ENCODE measurements at regions not wholly inside any gene's neighbourhood (a gene's known extent, or its start where the extent isn't known, plus 50 kb on each side); places are given as distances from the start of the nearest gene placed in this dataset.

DNA sequence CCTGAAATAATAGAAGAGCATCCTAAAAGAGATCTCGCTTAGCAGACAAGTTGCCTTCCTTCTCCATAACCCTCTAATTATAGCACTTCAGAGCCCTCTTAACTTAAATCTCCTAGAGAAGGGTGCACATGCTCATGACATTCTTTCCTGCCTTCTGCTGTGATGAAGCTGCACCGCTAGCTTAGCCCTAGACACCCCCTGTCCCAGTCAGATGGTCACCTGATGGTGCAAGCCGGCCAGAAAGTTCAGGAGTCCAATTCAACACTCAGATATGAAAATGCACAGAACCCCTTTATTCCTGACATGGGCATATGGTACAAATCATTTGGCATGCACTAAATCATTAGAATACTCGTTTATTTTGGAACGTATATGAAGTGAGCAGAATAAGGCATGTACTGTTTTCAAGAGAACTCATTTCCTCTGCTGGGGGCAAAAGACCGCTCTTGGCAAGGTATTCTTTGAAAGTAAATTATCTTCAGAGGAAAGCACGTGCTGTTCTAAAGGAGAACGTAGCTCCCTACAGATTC lies 420.4 kb upstream of the PROK2 start:
- no peak for TF ChIP-seq EZH2 (optimal IDR thresholded peaks at IDR 0.05; ENCODE audit: low read depth, low read length)
- no peak for TF ChIP-seq CTCF (IDR thresholded peaks at IDR 0.05; ENCODE audit: low read length)
- no peak for TF ChIP-seq EZH2phosphoT487 (IDR thresholded peaks at IDR 0.05; ENCODE audit: low read length)
